HFF-Myc (cell line): ENCODE measurements at regions not wholly inside any gene's neighbourhood (a gene's known extent, or its start where the extent isn't known, plus 50 kb on each side); places are given as distances from the start of the nearest gene placed in this dataset.

Experiments
- DNase-seq: peaks from one replicate; pipeline ENCODE4 v3.0.0-alpha.2; 2011; ENCODE audit warnings: low read depth; ENCODE audit errors: extremely low read depth
- H3K4me3 ChIP-seq: replicated peaks from 2 replicates; pipeline ENCODE4 v1.5.1; 2011; ENCODE audit warnings: low read depth, mild to moderate bottlenecking, control low read depth, low read length
- CTCF ChIP-seq: IDR thresholded peaks from 2 replicates; pipeline ENCODE4 v1.5.1; 2012; ENCODE audit warnings: mild to moderate bottlenecking, low read depth, low read length, control low read depth; ENCODE audit errors: missing control alignments

GRCh38 chr2:199101487-199101886 is 356.3 kb downstream of the SATB2 start:
- H3K4me3 ChIP-seq, result no peak overlapping the region
- no peak for DNase-seq
- TF ChIP-seq CTCF, result no peak

- no peak overlapping the region for H3K4me3 ChIP-seq
- TF ChIP-seq CTCF, result no peak
- peak; percentile 36 for DNase-seq
Measured at GRCh38 chr2:199100326-199101110, 357.2 kb downstream of the SATB2 start.

GRCh38 chr2:199092419-199092818 is 365.3 kb downstream of the SATB2 start:
- TF ChIP-seq CTCF, result no peak
- DNase-seq, result no peak
- H3K4me3 ChIP-seq, result no peak overlapping the region

DNA sequence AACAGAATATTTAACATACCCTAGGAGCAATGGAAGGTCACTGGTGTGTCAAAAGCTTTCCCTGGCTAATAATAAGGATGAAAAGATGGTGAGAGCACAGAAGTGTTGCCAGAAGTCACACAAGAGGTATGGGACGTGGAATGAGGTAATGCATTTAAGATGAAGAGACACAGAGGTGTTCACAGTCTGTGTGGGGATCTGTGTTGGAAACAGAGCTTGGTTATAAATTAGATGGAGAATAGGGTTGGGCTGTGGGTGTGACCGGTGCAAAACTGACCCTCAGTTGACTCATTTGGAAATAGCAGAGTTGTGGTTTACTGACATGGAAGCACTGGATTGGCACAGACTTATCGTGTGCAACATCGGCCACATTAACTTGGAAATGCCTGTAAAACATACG is 372.5 kb downstream of the SATB2 start:
- no peak for DNase-seq
- TF ChIP-seq CTCF, result no peak
- no peak overlapping the region for H3K4me3 ChIP-seq

DNA sequence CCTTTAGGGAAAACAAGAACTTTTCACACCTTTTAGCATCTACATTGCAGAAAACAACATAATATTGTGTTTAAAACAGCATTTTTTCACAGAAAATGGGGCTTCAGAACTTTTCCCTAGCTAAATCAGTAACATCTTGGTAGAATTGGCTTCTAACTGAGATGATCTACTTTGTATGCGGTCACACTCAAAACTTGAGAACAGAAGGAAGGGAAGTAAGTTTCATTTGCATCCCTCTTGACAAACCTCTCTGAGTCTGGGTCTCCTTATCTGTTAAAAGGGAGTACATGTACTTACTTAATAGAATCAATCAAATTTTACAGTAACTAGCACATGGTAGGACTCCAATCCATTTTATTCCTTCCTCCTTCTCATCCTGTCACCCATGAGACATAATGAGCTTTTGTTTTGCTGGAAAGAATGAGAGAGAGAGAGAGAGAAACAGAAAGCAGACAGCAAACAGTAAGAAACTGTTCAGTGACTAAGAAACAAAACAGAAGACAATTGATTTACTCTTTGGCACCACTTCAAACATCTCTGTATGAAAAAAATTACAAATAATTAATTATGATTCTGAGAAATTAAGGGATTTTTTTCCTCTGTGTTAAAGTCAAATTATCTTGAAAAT is 387.3 kb downstream of the SATB2 start:
- no peak for TF ChIP-seq CTCF
- no peak overlapping the region for H3K4me3 ChIP-seq
- no peak for DNase-seq

DNA sequence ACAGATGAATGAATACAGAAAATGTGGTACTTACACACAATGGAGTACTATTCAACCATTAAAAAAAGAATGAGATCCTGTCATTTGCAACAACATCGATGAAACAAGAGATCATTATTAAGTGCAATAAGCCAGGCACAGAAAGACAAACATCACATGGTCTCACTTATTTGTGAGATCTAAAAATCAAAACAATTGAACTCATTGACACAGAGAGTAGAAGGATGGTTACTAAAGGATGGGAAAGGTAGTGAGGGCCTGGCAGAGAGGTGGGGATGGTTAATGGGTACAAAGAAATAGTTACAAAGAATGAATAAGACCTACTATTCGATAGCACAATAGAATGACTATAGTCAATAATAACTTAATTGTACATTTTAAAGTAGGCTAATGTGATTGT is 393.5 kb downstream of the SATB2 start:
- TF ChIP-seq CTCF, result no peak
- no peak overlapping the region for H3K4me3 ChIP-seq
- DNase-seq, result no peak
